GM19023 (cell line): ENCODE measurements at regions not wholly inside any gene's neighbourhood (a gene's known extent, or its start where the extent isn't known, plus 50 kb on each side); places are given as distances from the start of the nearest gene placed in this dataset.
"Not testable (repeated sequence)": the region's sequence is repeated elsewhere in the genome, so short reads cannot be mapped to it uniquely, and the experiment has no call there.

Source experiments
- ATAC-seq: cut with Tn5 transposase; IDR thresholded peaks from one replicate; pipeline ENCODE4 v1.9.1; 2021; ENCODE audit warnings: mild to moderate bottlenecking, moderate library complexity; ENCODE audit not compliant: unreplicated experiment

GRCh38 chr6:74891349-74891831 lies 314.5 kb downstream of the COL12A1 start:
- ATAC-seq = no peak

- ATAC-seq = no peak
Observed at GRCh38 chr6:74889635-74890034, 316.2 kb downstream of the COL12A1 start.

- not testable (repeated sequence) for ATAC-seq
Observed at GRCh38 chr6:74888741-74889140, 317.1 kb downstream of the COL12A1 start.

GRCh38 chr6:74879976-74880375 lies 325.9 kb downstream of the COL12A1 start:
- ATAC-seq = no peak

- no peak for ATAC-seq
Observed at GRCh38 chr6:74879234-74879633, 326.6 kb downstream of the COL12A1 start.

GRCh38 chr6:74875193-74875592 lies 330.7 kb downstream of the COL12A1 start:
- ATAC-seq = no peak

GRCh38 chr6:74872754-74873476 lies 332.9 kb downstream of the COL12A1 start:
- ATAC-seq = no peak

GRCh38 chr6:74871757-74872156 lies 334.1 kb downstream of the COL12A1 start:
- no peak for ATAC-seq

- no peak for ATAC-seq
Observed at GRCh38 chr6:74870403-74870802, 335.4 kb downstream of the COL12A1 start.

- ATAC-seq = no peak
Observed at GRCh38 chr6:74867291-74867690, 338.6 kb downstream of the COL12A1 start.

- ATAC-seq = no peak
Observed at GRCh38 chr6:74863968-74864367, 341.9 kb downstream of the COL12A1 start.

GRCh38 chr6:74860456-74860855 lies 345.4 kb downstream of the COL12A1 start:
- no peak for ATAC-seq

- ATAC-seq = no peak
Observed at GRCh38 chr6:74857157-74857556, 348.7 kb downstream of the COL12A1 start.

- ATAC-seq = no peak
Observed at GRCh38 chr6:74853991-74854390, 351.9 kb downstream of the COL12A1 start.

- ATAC-seq = no peak
Observed at GRCh38 chr6:74851596-74851995, 354.3 kb downstream of the COL12A1 start.

- ATAC-seq = no peak
Observed at GRCh38 chr6:74840953-74841352, 364.9 kb downstream of the COL12A1 start.

GRCh38 chr6:74834967-74835366 lies 370.9 kb downstream of the COL12A1 start:
- ATAC-seq = no peak

- ATAC-seq = no peak
Observed at GRCh38 chr6:74826263-74826662, 379.6 kb downstream of the COL12A1 start.

GRCh38 chr6:74814440-74814839 lies 391.4 kb downstream of the COL12A1 start:
- ATAC-seq = no peak

- ATAC-seq = no peak
Observed at GRCh38 chr6:74807674-74808073, 398.2 kb downstream of the COL12A1 start.

- no peak for ATAC-seq
Observed at GRCh38 chr6:74805916-74806696, 399.7 kb downstream of the COL12A1 start.

- ATAC-seq = no peak
Observed at GRCh38 chr6:74798302-74798701, 407.6 kb downstream of the COL12A1 start.
